ENCODE measurements at regions not wholly inside any gene's neighbourhood (a gene's known extent, or its start where the extent isn't known, plus 50 kb on each side); places are given as distances from the start of the nearest gene placed in this dataset.
"Not testable (repeated sequence)": the region's sequence is repeated elsewhere in the genome, so short reads cannot be mapped to it uniquely, and the experiment has no call there.

GRCh38 chr3:99298661-99299060 lies 339.7 kb upstream of the COL8A1 start (continued):
- TF ChIP-seq POU6F1 (CRISPR knock-in tag; IDR thresholded peaks at IDR 0.05; ENCODE audit: borderline replicate concordance, low read depth), result no peak
- TF ChIP-seq TSHZ2 (CRISPR knock-in tag; IDR thresholded peaks at IDR 0.05), result no peak
- no peak for TF ChIP-seq ZNF565 (CRISPR knock-in tag; conservative IDR thresholded peaks at IDR 0.05; ENCODE audit: low read depth)
- no peak for TF ChIP-seq CSDC2 (CRISPR knock-in tag; IDR thresholded peaks at IDR 0.05)
- TF ChIP-seq ZNF70 (CRISPR knock-in tag; IDR thresholded peaks at IDR 0.05), result no peak
- no peak for TF ChIP-seq ARNTL (CRISPR knock-in tag; IDR thresholded peaks at IDR 0.05; ENCODE audit: borderline replicate concordance, low read depth)
- TF ChIP-seq TCF4 (CRISPR knock-in tag; IDR thresholded peaks at IDR 0.05; ENCODE audit: borderline replicate concordance), result no peak

- no peak for ATAC-seq
- TF ChIP-seq ISL1 (CRISPR knock-in tag; IDR thresholded peaks at IDR 0.05) (no peak), CSRNP3 (CRISPR knock-in tag; IDR thresholded peaks at IDR 0.05) (no peak), SNAI2 (CRISPR knock-in tag; IDR thresholded peaks at IDR 0.05) (no peak), TCF4 (CRISPR knock-in tag; IDR thresholded peaks at IDR 0.05; ENCODE audit: borderline replicate concordance) (no peak), ZFP3 (CRISPR knock-in tag; IDR thresholded peaks at IDR 0.05) (no peak), CSDC2 (CRISPR knock-in tag; IDR thresholded peaks at IDR 0.05) (no peak), CREB5 (CRISPR knock-in tag; IDR thresholded peaks at IDR 0.05; ENCODE audit: low read depth) (no peak), TOX (CRISPR knock-in tag; IDR thresholded peaks at IDR 0.05; ENCODE audit: borderline replicate concordance) (no peak), OSR1 (CRISPR knock-in tag; IDR thresholded peaks at IDR 0.05) (no peak)
These were observed 342.6 kb upstream of the COL8A1 start for GRCh38 chr3:99295836-99296235.

GRCh38 chr3:99294092-99294491 lies 344.3 kb upstream of the COL8A1 start:
- not testable (repeated sequence) for ATAC-seq

GRCh38 chr3:99287876-99288275 lies 350.5 kb upstream of the COL8A1 start:
- no peak for ATAC-seq
- TF ChIP-seq OSR1 (CRISPR knock-in tag; IDR thresholded peaks at IDR 0.05), result no peak
- TF ChIP-seq ZNF8 (CRISPR knock-in tag; IDR thresholded peaks at IDR 0.05), result no peak
- no peak for TF ChIP-seq ZNF565 (CRISPR knock-in tag; conservative IDR thresholded peaks at IDR 0.05; ENCODE audit: low read depth)
- no peak for TF ChIP-seq ESRRG (CRISPR knock-in tag; IDR thresholded peaks at IDR 0.05)
- TF ChIP-seq ZC3H10 (CRISPR knock-in tag; IDR thresholded peaks at IDR 0.05), result no peak
- TF ChIP-seq CSRNP3 (CRISPR knock-in tag; IDR thresholded peaks at IDR 0.05), result no peak
- no peak for TF ChIP-seq CREB5 (CRISPR knock-in tag; IDR thresholded peaks at IDR 0.05; ENCODE audit: low read depth)
- no peak for TF ChIP-seq PATZ1 (CRISPR knock-in tag; IDR thresholded peaks at IDR 0.05; ENCODE audit: borderline replicate concordance)
- no peak for TF ChIP-seq PPARA (CRISPR knock-in tag; IDR thresholded peaks at IDR 0.05; ENCODE audit: borderline replicate concordance)
- no peak for TF ChIP-seq TOX (CRISPR knock-in tag; IDR thresholded peaks at IDR 0.05; ENCODE audit: borderline replicate concordance)
- TF ChIP-seq SNAI2 (CRISPR knock-in tag; IDR thresholded peaks at IDR 0.05), result no peak
- no peak for TF ChIP-seq ZNF70 (CRISPR knock-in tag; IDR thresholded peaks at IDR 0.05)
- TF ChIP-seq CSDC2 (CRISPR knock-in tag; IDR thresholded peaks at IDR 0.05), result no peak
- TF ChIP-seq ARNTL (CRISPR knock-in tag; IDR thresholded peaks at IDR 0.05; ENCODE audit: borderline replicate concordance, low read depth), result no peak
- TF ChIP-seq ISL1 (CRISPR knock-in tag; IDR thresholded peaks at IDR 0.05), result no peak
- TF ChIP-seq POU6F1 (CRISPR knock-in tag; IDR thresholded peaks at IDR 0.05; ENCODE audit: borderline replicate concordance, low read depth), result no peak

Data from SK-N-SH treated with all-trans-retinoic acid at 6 μM for 48 hours (cell line).